Adrenal gland (tissue), 5 donors: ENCODE measurements at regions not wholly inside any gene's neighbourhood (a gene's known extent, or its start where the extent isn't known, plus 50 kb on each side); places are given as distances from the start of the nearest gene placed in this dataset.

ENCODE experiments used
- CTCF ChIP-seq, 6 experiments: fragments of 450-650 bp in 4 of 6; fragments of 200-600 bp in 2 of 6; sonication (generic) in 1 of 6; IDR thresholded peaks; 1 replicate in 5 of 6; 2 replicates in 1 of 6; pipeline versions ENCODE4 v1.5.1 to v1.8.0; 2016 to 2021; ENCODE audit warnings: antibody characterized with exemption in 6 of 6, mild to moderate bottlenecking in 2 of 6, moderate library complexity in 1 of 6
- POLR2A ChIP-seq, 2 donors: fragments of 450-650 bp; IDR thresholded peaks; one replicate each; pipeline ENCODE4 v1.6.1; 2017; ENCODE audit warnings: antibody characterized with exemption in 2 of 2, mild to moderate bottlenecking in 2 of 2, moderate library complexity in 1 of 2
- donor health status: DM: no; HTN: no; CAD: no.

GRCh38 chr20:23164176-23164601 lies 78.1 kb upstream of the CD93 start:
- no peak for TF ChIP-seq CTCF (IDR thresholded peaks at IDR 0.05)
- TF ChIP-seq POLR2A (IDR thresholded peaks at IDR 0.05): no peak
